Liver (tissue), 3 donors: ENCODE measurements at regions not wholly inside any gene's neighbourhood (a gene's known extent, or its start where the extent isn't known, plus 50 kb on each side); places are given as distances from the start of the nearest gene placed in this dataset.

Experiments used
- EGR1 ChIP-seq, 2 donors: IDR thresholded peaks; 2 replicates each; pipeline ENCODE4 v1.6.1; 2016 to 2018; ENCODE audit warnings: antibody characterized with exemption in 2 of 2, low read depth in 2 of 2
- FOXA1 ChIP-seq: IDR thresholded peaks from 2 replicates; pipeline ENCODE4 v1.6.1; 2016; ENCODE audit warnings: antibody characterized with exemption
- GABPA ChIP-seq, 2 donors: IDR thresholded peaks in 1 of 2; conservative IDR thresholded peaks in 1 of 2; 2 replicates each; pipeline ENCODE4 v1.6.1; 2016; ENCODE audit warnings: antibody characterized with exemption in 2 of 2, mild to moderate bottlenecking in 1 of 2, moderate library complexity in 1 of 2
- HNF4A ChIP-seq, 2 donors: conservative IDR thresholded peaks; 2 replicates each; pipeline ENCODE4 v1.6.1; 2016; ENCODE audit warnings: antibody characterized with exemption in 2 of 2, mild to moderate bottlenecking in 2 of 2
- JUND ChIP-seq, 2 donors: IDR thresholded peaks; 2 replicates each; pipeline ENCODE4 v1.6.1; 2016; ENCODE audit warnings: antibody characterized with exemption in 2 of 2
- RXRA ChIP-seq, 2 donors: IDR thresholded peaks; 2 replicates each; pipeline ENCODE4 v1.6.1; 2017 to 2018; ENCODE audit warnings: antibody characterized with exemption in 2 of 2, mild to moderate bottlenecking in 1 of 2
- TAF1 ChIP-seq: conservative IDR thresholded peaks from 2 replicates; pipeline ENCODE4 v1.6.1; 2016; ENCODE audit warnings: antibody characterized with exemption, mild to moderate bottlenecking
- YY1 ChIP-seq: IDR thresholded peaks from 2 replicates; pipeline ENCODE4 v1.6.1; 2016; ENCODE audit warnings: antibody characterized with exemption, mild to moderate bottlenecking
- TF ChIP-seq, protein P1 (sequence below): fragments of 150-350 bp; IDR thresholded peaks from 2 replicates; pipeline ENCODE4 v1.5.1; 2017; ENCODE audit warnings: improper control_type of control experiment, low read depth, low read length; ENCODE audit not compliant: missing input control
- TF ChIP-seq, protein P2 (sequence below): IDR thresholded peaks from 2 replicates; pipeline ENCODE4 v1.6.1; 2016; ENCODE audit warnings: antibody characterized with exemption
- TF ChIP-seq, protein P3 (sequence below): IDR thresholded peaks from 2 replicates; pipeline ENCODE4 v1.6.1; 2016; ENCODE audit warnings: antibody characterized with exemption, mild to moderate bottlenecking
- TF ChIP-seq, protein P4 (sequence below): IDR thresholded peaks from 2 replicates; pipeline ENCODE4 v1.6.1; 2016; ENCODE audit warnings: antibody characterized with exemption
- TF ChIP-seq, protein P5 (sequence below): IDR thresholded peaks from 2 replicates; pipeline ENCODE4 v1.6.1; 2016; ENCODE audit warnings: antibody characterized with exemption
- donor health status: healthy.
- donor health status: healthy.

DNA sequence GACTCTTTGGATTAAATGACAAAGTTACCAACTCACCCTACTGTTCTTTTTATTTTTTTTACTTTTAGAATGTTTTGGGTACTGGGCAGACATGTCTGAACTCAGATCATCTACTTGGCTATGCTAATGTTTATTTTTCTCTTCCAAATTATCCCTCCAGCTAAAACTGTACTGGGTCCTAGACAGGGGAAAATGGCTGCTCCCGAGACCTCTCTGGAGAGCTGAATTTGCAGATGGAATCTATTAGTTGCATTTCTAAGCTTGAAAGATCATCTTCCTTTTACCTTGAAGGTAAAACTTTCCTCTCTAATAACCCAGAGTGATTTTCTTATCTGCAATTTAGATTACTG, 197.5 kb upstream of the SEMA6A start:
- TF ChIP-seq, protein P1, sequence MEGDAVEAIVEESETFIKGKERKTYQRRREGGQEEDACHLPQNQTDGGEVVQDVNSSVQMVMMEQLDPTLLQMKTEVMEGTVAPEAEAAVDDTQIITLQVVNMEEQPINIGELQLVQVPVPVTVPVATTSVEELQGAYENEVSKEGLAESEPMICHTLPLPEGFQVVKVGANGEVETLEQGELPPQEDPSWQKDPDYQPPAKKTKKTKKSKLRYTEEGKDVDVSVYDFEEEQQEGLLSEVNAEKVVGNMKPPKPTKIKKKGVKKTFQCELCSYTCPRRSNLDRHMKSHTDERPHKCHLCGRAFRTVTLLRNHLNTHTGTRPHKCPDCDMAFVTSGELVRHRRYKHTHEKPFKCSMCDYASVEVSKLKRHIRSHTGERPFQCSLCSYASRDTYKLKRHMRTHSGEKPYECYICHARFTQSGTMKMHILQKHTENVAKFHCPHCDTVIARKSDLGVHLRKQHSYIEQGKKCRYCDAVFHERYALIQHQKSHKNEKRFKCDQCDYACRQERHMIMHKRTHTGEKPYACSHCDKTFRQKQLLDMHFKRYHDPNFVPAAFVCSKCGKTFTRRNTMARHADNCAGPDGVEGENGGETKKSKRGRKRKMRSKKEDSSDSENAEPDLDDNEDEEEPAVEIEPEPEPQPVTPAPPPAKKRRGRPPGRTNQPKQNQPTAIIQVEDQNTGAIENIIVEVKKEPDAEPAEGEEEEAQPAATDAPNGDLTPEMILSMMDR = no peak
- TF ChIP-seq, protein P2, sequence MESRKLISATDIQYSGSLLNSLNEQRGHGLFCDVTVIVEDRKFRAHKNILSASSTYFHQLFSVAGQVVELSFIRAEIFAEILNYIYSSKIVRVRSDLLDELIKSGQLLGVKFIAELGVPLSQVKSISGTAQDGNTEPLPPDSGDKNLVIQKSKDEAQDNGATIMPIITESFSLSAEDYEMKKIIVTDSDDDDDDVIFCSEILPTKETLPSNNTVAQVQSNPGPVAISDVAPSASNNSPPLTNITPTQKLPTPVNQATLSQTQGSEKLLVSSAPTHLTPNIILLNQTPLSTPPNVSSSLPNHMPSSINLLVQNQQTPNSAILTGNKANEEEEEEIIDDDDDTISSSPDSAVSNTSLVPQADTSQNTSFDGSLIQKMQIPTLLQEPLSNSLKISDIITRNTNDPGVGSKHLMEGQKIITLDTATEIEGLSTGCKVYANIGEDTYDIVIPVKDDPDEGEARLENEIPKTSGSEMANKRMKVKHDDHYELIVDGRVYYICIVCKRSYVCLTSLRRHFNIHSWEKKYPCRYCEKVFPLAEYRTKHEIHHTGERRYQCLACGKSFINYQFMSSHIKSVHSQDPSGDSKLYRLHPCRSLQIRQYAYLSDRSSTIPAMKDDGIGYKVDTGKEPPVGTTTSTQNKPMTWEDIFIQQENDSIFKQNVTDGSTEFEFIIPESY = no peak
- TF ChIP-seq, protein P3, sequence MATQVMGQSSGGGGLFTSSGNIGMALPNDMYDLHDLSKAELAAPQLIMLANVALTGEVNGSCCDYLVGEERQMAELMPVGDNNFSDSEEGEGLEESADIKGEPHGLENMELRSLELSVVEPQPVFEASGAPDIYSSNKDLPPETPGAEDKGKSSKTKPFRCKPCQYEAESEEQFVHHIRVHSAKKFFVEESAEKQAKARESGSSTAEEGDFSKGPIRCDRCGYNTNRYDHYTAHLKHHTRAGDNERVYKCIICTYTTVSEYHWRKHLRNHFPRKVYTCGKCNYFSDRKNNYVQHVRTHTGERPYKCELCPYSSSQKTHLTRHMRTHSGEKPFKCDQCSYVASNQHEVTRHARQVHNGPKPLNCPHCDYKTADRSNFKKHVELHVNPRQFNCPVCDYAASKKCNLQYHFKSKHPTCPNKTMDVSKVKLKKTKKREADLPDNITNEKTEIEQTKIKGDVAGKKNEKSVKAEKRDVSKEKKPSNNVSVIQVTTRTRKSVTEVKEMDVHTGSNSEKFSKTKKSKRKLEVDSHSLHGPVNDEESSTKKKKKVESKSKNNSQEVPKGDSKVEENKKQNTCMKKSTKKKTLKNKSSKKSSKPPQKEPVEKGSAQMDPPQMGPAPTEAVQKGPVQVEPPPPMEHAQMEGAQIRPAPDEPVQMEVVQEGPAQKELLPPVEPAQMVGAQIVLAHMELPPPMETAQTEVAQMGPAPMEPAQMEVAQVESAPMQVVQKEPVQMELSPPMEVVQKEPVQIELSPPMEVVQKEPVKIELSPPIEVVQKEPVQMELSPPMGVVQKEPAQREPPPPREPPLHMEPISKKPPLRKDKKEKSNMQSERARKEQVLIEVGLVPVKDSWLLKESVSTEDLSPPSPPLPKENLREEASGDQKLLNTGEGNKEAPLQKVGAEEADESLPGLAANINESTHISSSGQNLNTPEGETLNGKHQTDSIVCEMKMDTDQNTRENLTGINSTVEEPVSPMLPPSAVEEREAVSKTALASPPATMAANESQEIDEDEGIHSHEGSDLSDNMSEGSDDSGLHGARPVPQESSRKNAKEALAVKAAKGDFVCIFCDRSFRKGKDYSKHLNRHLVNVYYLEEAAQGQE = no peak
- TF ChIP-seq, protein P4, sequence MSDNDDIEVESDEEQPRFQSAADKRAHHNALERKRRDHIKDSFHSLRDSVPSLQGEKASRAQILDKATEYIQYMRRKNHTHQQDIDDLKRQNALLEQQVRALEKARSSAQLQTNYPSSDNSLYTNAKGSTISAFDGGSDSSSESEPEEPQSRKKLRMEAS = no peak
- TF ChIP-seq EGR1 (IDR thresholded peaks at IDR 0.05; ENCODE audit: low read depth in 2 of 2) (no peak), HNF4A (conservative IDR thresholded peaks at IDR 0.05) (no peak), GABPA (IDR thresholded peaks at IDR 0.05 in 1 of 2, conservative IDR thresholded peaks at IDR 0.05 in 1 of 2) (no peak), YY1 (no peak), JUND (IDR thresholded peaks at IDR 0.05) (no peak), RXRA (IDR thresholded peaks at IDR 0.05) (no peak), TAF1 (no peak), FOXA1 (no peak)
- TF ChIP-seq, protein P5, sequence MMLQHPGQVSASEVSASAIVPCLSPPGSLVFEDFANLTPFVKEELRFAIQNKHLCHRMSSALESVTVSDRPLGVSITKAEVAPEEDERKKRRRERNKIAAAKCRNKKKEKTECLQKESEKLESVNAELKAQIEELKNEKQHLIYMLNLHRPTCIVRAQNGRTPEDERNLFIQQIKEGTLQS = no peak
